ENCODE measurements at regions not wholly inside any gene's neighbourhood (a gene's known extent, or its start where the extent isn't known, plus 50 kb on each side); places are given as distances from the start of the nearest gene placed in this dataset.

GRCh38 chr4:185885075-185885474 lies 73.1 kb upstream of the SORBS2 start:
- POLR2A ChIA-PET: interaction anchor here (0.6 kb wide), 1 partner anchor 73 kb away, joined by 5 read pairs; the partner anchor contains the start of gene SORBS2
- DNase-seq: no peak
- WGBS (ENCODE audit: low lambda C conversion rate): 71% methylated on average over 6 of the region's 6 CpGs
- TF ChIP-seq, protein P1, sequence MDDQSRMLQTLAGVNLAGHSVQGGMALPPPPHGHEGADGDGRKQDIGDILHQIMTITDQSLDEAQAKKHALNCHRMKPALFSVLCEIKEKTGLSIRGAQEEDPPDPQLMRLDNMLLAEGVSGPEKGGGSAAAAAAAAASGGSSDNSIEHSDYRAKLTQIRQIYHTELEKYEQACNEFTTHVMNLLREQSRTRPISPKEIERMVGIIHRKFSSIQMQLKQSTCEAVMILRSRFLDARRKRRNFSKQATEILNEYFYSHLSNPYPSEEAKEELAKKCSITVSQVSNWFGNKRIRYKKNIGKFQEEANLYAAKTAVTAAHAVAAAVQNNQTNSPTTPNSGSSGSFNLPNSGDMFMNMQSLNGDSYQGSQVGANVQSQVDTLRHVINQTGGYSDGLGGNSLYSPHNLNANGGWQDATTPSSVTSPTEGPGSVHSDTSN (IDR thresholded peaks at IDR 0.05): no peak
- no peak for TF ChIP-seq RFX5 (IDR thresholded peaks at IDR 0.05; ENCODE audit: low read length)
- no peak for TF ChIP-seq RXRA (IDR thresholded peaks at IDR 0.05; ENCODE audit: borderline replicate concordance, low read depth)
- no peak for TF ChIP-seq GATA2 (CRISPR knock-in tag; IDR thresholded peaks at IDR 0.05)
- no peak for TF ChIP-seq SMC3 (IDR thresholded peaks at IDR 0.05; ENCODE audit: low read depth, low read length)
- no peak for TF ChIP-seq YY1 (IDR thresholded peaks at IDR 0.05; ENCODE audit: low read depth)
- TF ChIP-seq GABPA (IDR thresholded peaks at IDR 0.05; ENCODE audit: low read depth): no peak
- no peak for TF ChIP-seq RCOR1 (IDR thresholded peaks at IDR 0.05; ENCODE audit: low read length)
- TF ChIP-seq NRF1 (IDR thresholded peaks at IDR 0.05; ENCODE audit: low read depth, low read length): no peak
- TF ChIP-seq, protein P2, sequence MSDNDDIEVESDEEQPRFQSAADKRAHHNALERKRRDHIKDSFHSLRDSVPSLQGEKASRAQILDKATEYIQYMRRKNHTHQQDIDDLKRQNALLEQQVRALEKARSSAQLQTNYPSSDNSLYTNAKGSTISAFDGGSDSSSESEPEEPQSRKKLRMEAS (IDR thresholded peaks at IDR 0.05; ENCODE audit: low read depth): no peak
- no peak for TF ChIP-seq SIN3A (IDR thresholded peaks at IDR 0.05; ENCODE audit: borderline replicate concordance, low read depth, low read length)
- TF ChIP-seq IRF3 (IDR thresholded peaks at IDR 0.05; ENCODE audit: low read depth, low read length): no peak
- no peak for TF ChIP-seq ELF1 (IDR thresholded peaks at IDR 0.05)
- no peak for TF ChIP-seq ZBTB33 (IDR thresholded peaks at IDR 0.05; ENCODE audit: borderline replicate concordance, low read depth)
- TF ChIP-seq FOXM1 (IDR thresholded peaks at IDR 0.05; ENCODE audit: low read depth): no peak
- TF ChIP-seq FOXJ3 (CRISPR knock-in tag; IDR thresholded peaks at IDR 0.05): no peak
- TF ChIP-seq MXI1 (IDR thresholded peaks at IDR 0.05; ENCODE audit: low read depth, low read length): no peak
- no peak for TF ChIP-seq REST (IDR thresholded peaks at IDR 0.05; ENCODE audit: low read depth, low read length)
- TF ChIP-seq EZH2phosphoT487 (IDR thresholded peaks at IDR 0.05; ENCODE audit: borderline replicate concordance, low read depth): no peak
- no peak for TF ChIP-seq POLR2AphosphoS5 (IDR thresholded peaks at IDR 0.05; ENCODE audit: low read depth, low read length)
- CTCF ChIA-PET: interaction anchor here (1.0 kb wide), 1 partner anchor 73 kb away, joined by 3 read pairs; no protein-coding TSS in a partner anchor
- Histone ChIP-seq H3K27me3 (ENCODE audit: insufficient read depth) (no peaks in the 10 kb centered on the region), H4K20me1 (ENCODE audit: insufficient read depth) (no peaks in the 10 kb centered on the region), H3F3A (replicated peaks; ENCODE audit: insufficient read depth) (no peaks in the 10 kb centered on the region), H3K27ac (ENCODE audit: low read depth in 2 of 2, low read length in 1 of 2) (no peak overlapping the region; a peak in 1 of 4 replicates), H3K9me2 (no peaks in the 10 kb centered on the region), H3K9ac (no peak overlapping the region), H3K4me2 (no peak overlapping the region), H2AFZ (ENCODE audit: low read depth) (no peak overlapping the region), H3K79me2 (ENCODE audit: insufficient read depth) (no peaks in the 10 kb centered on the region), H3K36me3 (replicated peaks in 1 of 2; ENCODE audit: control insufficient read depth in 1 of 2, insufficient read depth in 2 of 2, low read length in 1 of 2) (no peaks in the 10 kb centered on the region), H3K4me1 (ENCODE audit: control insufficient read depth in 1 of 2, insufficient read depth in 2 of 2, low read depth in 1 of 2, low read length in 1 of 2) (peaks cover 0 to 6% of the 10 kb centered on the region in 2 experiments; a peak in 1 of 4 replicates), H3K9me3 (0 out of 2 replicates have a peak, but pooled peaks cover 3% of the 10 kb centered on the region), H3K4me3 (ENCODE audit: low read depth in 2 of 2, low read length in 1 of 2) (no peak overlapping the region)
